K562 (cell line): ENCODE measurements at regions not wholly inside any gene's neighbourhood (a gene's known extent, or its start where the extent isn't known, plus 50 kb on each side); places are given as distances from the start of the nearest gene placed in this dataset.

Source experiments
- TOE1 ChIP-seq, 2 experiments: fragments of 450-650 bp in 1 of 2; sonication (generic) in 1 of 2; formaldehyde crosslinking in 1 of 2; IDR thresholded peaks; 2 replicates each; pipeline versions ENCODE4 v1.7.1 to v1.8.0; 2016 to 2022; ENCODE audit warnings: borderline replicate concordance in 2 of 2, mild to moderate bottlenecking in 2 of 2, antibody characterized with exemption in 1 of 2, inconsistent platforms in 1 of 2, low read depth in 1 of 2, missing genetic modification reagents in 1 of 2, moderate library complexity in 1 of 2
- ZNF384 ChIP-seq: IDR thresholded peaks from 2 replicates; pipeline ENCODE4 v1.6.1; 2012; ENCODE audit warnings: low read depth, low read length, improper control_type of control experiment

GRCh38 chr11:121961321-121961801 is 154.7 kb downstream of the BLID start:
- TF ChIP-seq TOE1 (IDR thresholded peaks at IDR 0.05; ENCODE audit: borderline replicate concordance) = no peak
- TF ChIP-seq TOE1 (CRISPR knock-in tag; IDR thresholded peaks at IDR 0.05; ENCODE audit: borderline replicate concordance, low read depth) = no peak
- no peak for TF ChIP-seq ZNF384
